HG03378 (cell line): ENCODE measurements at regions not wholly inside any gene's neighbourhood (a gene's known extent, or its start where the extent isn't known, plus 50 kb on each side); places are given as distances from the start of the nearest gene placed in this dataset.
"Not testable (repeated sequence)": the region's sequence is repeated elsewhere in the genome, so short reads cannot be mapped to it uniquely, and the experiment has no call there.

Experiments used
- ATAC-seq: cut with Tn5 transposase; IDR thresholded peaks from one replicate; pipeline ENCODE4 v1.9.1; 2021; ENCODE audit warnings: mild to moderate bottlenecking, moderate library complexity; ENCODE audit not compliant: unreplicated experiment

DNA sequence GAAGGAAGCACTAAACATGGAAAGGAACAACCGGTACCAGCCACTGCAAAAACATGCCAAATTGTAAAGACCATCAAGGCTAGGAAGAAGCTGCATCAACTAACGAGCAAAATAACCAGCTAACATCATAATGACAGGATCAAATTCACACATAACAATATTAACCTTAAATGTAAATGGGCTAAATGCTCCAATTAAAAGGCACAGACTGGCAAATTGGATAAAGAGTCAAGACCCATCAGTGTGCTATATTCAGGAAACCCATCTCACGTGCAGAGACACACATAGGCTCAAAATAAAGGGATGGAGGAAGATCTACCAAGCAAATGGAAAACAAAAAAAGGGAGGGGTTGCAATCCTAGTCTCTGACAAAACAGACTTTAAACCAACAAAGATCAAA lies 126.3 kb upstream of the CAV2 start:
- ATAC-seq: not testable (repeated sequence)

DNA sequence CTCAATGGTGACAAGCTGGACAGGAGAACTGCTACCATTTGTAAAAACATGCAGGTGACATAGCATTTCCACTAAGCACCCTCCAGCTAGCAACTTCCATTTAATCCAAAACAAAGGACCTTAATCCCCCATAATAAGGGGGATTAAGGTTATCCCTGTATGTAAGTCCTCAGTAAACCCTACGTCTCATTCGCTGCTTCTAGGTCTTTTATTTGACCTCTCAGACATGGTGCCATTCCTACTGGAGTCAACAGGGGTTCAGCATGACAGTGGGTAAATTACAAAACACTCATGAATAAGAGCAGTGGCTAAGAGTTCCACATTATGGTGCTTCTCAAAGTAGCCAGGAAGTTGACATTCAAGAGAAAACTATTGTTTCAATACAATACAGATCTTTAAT lies 121.8 kb upstream of the CAV2 start:
- no peak for ATAC-seq

DNA sequence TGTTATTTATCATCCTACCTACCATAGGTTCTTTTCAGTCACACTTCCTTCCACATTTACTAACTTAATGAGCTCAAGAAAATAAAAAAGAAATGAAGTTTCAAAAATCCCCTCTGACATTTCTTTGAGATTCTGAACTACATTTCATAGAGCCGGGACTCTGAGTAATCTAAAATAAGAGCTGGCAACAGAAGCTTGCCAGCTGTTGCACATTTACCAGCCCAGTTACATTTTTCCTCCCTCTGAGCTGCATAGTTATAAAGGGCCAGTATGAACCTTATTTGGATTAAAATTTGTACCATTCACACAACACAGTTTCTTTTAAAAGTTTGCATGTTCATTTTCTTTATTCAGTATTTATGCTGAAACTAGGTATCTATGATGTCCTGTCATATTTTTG lies 119.5 kb upstream of the CAV2 start:
- no peak for ATAC-seq

DNA sequence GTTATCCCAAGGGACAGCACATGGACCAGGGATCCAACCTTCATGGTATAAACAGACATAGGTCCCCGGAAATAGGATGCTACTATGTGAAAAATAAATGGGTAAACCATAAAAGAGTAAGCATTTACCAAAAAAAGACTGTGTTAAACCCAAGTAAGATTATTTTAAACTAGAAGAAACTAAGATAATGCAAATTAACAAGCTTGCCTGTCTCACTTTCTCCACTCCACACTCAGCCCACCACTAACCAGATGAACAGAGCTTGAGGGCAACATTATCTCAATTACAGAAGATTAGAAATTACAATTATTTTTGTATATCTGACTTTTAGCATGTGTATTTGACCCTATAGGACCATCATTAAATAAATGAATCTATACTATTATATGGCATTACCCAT lies 117.2 kb upstream of the CAV2 start:
- ATAC-seq: no peak

DNA sequence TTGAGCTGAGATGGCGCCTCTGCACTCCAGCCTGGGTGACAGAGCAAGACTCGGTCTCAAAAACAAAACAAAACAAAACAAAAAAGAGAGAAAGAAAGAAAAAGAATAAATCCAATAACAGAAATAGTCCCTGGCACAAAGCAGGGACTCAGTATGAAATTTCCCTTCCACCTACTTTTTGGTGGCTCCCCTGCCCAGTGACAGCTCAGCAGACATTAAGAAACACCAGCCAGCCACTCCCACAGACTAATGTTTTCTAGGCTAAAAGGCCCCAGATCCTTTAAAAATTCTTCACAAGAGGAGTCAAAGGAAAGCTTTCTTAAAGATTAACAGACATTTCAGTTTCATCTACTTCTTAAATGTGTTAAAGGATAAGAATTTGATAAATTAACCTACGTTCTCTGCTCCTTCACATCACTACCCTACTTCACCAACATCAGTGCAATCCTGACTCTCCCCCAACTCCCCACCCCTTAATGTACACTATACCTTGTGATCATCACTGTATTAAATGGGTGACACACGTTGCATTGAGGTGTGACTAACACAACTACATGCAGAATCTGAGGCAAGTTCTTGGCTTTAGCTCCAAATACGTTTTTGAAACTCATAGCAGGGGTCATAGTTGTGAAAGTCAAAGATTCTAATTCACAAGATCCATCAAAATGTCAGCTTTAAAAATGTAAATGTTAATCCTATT lies 114.5 kb upstream of the CAV2 start:
- no peak for ATAC-seq

DNA sequence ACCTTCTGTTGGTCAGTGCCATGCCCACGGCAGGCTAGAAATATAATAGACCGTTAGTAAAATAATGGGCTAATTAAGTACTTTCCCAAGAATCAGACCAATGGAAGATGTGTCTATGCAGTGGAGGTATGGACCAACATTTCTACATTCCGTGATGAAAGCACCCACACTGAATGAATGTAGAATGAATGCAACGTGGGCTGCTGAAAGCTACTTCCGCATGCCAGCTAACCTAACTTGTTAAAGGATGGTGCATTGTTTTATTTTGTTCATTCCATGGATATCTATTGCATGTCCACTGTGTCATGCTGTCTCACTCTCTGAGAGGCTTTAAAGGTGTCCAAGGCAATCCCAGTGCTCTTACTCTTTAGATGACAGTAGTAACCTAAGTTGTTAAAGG lies 112.9 kb upstream of the CAV2 start:
- ATAC-seq: no peak

DNA sequence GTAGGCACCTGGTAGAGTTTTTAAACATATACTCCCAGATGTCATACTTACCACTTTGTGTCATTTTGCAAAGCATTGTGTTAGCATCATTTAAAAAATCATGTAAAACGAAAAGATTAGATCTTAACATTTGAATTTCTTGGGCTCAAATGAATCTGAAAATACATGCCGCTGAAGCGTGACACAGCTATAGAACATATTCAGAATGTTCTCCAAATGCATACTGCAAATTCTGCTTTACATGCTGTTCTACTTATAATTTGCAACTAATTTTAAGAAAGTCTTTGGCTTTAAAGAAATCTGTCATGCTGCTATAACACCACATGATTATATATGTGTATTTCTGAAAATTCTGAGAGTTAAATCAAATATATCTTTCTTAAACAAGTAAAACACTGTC lies 109.2 kb upstream of the CAV2 start:
- ATAC-seq: no peak

DNA sequence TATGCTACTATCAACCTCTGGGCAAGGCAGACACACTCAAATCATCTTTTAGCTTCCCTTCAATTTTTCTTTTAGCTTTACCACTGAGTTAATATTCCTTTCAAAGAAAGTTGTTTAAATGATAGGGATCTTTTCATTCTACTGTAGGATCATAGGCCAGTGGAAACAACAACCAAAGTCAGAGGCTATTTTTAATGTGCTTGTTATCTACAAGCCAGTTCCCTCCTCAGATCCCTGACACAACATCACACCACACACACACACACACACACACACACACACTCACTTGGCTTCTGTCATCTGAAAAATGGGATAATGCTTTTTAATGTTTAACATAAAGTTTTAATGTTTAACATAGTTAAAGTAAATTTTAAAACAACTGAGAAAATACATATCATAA lies 106.7 kb upstream of the CAV2 start:
- no peak for ATAC-seq

DNA sequence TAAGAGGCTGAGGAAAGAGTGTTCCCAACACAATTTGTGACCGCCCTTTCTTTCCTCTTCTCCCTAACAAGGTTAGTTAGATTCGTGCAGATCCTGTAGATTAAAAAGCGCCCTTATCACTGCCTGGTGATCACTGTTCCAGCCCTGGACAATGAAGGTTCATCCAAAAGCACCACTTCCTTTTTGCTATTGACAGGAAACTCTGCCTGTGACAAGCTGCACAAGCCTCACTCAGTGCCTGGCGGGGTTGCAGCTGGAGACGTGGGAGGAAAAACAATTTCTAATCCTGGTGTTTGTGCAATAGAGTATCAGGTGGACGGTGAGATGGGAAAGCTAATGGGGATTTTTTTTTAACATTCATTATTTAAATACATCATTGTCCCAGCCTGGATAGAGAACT lies 105.9 kb upstream of the CAV2 start:
- ATAC-seq: no peak

DNA sequence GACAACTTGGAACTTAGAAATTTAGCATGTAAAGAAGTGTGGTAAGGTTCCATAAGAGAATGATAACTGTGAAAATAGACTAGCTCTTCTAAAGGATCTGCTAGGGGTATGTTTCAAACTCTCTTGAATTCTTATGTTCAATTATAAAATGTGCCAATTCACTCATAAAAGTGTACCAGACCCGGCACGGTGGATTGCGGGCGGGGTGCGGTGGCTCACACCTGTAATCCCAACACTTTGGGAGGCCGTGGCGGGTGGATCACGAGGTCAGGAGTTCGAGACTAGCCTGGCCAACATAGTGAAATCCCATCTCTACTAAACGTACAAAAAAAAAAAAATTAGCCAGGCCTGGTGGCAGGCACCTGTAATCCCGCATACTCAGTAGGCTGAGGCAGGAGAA lies 105.4 kb upstream of the CAV2 start:
- no peak for ATAC-seq

DNA sequence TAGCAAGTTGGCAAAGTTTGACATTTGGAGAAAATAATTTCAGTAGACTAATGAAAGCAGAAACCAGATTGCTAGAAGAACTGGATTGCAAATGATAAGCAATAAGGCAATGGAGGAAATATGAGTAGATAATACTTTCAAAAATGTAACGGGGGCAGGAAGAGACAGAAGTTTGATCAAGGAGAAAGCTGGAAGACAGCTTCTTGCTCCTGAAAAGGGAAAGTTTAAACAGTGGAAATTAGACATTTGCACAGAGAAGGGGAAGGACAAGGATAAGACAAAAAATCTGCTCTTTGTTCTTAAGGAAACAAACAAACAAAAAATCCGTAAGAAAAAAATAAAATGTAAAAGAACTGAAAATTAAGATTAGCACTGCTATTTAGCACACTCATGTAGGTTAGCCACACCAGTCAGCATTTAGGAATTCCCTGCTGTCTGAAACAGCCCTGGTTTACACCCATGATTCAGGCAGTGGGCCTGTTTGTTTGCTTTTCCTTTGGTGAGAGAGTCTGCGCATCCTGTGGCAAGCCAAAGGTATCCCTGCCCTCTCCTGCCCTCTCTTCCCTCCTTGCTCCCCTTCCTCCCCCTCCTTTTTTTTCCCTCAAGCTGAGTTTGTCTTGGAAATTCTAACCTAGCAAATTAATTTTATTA lies 104.3 kb upstream of the CAV2 start:
- ATAC-seq: no peak

DNA sequence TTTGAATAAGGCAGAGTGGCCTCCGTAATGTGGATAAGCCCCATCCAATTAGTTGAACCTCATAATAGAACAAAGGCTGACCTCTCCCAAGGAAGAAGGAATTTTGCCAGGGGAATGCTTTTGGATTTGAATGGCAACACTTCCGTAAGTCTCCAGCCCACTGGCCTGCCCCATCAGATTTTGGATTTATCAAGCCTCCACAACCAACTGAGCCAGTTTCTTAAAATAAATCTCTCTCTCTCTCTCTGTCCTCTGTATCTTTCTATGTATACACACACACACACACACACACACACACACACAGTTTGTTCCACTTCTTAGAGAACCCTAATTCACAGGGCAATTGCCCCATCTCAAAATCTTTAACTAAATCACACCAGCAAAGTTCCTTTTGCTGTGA lies 100.9 kb upstream of the CAV2 start:
- no peak for ATAC-seq

DNA sequence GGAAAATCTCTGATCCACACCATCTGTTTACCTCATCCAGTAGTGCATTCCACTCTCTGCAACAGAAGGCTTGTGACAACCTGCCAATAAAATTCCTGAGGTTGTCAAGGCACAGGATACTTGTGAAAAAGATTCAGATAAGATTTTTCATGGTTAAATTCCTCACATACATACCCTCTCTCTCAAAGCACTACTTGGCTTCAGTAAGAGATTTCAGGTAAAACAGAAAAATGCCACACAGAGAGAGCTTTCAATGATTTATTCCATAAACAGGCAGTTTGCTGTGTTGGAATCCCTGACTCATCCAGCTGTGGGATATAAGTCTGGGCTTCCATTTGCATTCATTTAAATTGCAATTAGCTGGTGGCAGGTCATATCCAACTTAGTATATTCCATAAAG lies 99.7 kb upstream of the CAV2 start:
- no peak for ATAC-seq

DNA sequence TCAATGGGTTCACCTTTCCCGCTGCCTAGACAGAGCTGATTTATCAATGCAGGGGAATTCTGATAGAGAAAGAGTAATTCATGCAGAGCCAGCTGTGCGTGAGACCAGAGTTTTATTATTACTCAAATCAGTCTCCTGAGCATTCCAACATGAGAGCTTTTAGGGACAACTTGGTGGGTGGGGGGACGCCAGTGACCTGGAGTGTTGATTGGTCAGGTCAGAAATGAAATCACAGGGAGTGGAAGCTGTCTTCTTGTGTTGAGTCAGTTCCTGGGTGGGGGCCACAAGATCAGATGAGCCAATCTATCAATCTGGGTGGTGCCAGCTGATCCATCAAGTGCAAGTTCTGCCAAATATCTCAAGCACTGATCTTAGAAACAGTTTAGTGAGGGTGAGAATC lies 99.0 kb upstream of the CAV2 start:
- ATAC-seq: no peak

DNA sequence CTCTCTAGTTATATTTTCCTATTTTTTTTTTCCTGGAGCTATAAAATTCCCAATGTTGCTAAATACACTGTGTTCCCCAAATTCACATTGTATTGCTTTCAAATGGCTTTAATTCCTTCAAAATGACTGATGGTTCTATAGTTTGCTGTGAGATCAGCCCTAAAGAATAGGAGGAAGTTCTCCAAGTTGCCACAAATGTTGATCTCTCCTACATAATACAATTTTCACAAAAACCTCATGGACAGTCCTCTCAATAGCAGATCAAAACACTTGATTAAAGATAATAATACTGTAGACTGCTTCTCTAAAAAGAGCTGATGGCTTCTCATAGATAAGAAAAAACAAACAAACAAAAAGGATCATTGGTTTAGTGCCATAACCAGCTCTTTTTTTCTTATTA lies 97.8 kb upstream of the CAV2 start:
- ATAC-seq: no peak

DNA sequence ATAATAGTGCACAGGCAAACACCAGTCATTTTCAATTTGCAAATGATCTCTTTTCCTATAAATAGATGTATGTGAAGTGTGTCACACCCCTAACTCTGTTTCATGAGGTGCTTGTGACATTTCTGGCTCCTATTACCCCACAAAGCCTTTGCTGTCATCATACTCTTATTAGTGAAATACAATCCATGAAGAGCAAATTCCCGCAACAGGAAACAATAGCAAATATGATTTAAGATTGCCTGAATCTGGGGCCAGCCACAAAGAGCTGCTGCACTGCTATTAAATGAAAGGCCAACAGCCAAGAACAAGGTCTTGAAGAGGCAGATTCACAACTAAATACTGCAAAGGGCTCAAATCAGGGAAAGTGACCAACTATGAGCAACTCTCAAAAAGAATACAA lies 96.3 kb upstream of the CAV2 start:
- no peak for ATAC-seq

DNA sequence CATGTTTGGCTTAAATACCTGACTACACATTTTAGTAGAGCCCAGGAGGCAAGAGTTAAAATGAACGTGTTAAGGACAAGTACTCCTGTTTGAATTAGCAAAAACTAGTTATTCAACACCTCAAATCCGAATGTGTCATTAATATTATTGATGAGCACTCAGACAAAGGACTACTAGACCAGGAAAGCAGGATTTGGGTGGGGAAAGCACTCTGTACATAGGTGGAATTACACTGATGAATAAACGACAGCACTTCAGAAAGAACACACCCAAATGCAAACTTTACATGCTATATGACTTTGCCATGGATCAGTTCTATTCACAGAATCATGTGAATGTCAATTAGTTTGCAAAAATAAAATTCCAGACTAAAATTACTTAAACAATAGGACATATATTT lies 95.1 kb upstream of the CAV2 start:
- ATAC-seq: no peak

DNA sequence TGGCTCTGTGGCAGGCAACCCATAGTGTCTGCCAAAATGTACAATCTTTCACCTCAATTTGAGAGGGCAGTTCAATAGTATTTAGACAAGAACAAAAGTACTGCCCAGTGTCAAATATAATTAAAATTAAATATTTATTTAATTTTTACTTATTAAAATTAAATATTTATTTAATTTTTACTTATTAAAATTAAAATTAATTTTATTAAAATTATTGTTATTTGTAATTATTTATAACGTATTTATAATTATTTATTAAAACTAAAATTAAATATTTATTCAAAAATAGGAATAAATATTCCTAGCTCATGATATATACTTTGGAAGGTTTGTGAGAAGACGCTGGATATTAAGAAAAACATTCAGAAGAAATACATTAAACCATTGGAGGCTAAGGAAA lies 93.7 kb upstream of the CAV2 start:
- no peak for ATAC-seq

DNA sequence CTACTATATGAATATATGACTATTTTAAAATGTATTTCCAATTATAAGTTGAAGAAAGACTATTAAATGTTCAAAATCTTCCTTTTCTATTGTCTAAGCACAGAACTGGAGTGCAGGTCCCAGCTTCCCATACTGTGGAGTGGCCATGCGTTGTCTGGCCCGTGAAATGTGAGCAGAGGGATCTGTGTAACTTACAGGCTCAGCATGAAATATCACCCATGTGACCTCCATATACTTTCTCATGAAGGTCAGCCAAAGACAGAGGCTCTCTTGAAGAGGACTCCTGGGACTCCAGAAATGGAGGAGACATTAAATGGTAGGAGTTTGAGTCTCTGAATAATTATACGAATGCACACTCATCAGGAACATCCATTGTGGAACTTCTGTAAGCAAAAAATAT lies 92.4 kb upstream of the CAV2 start:
- no peak for ATAC-seq

DNA sequence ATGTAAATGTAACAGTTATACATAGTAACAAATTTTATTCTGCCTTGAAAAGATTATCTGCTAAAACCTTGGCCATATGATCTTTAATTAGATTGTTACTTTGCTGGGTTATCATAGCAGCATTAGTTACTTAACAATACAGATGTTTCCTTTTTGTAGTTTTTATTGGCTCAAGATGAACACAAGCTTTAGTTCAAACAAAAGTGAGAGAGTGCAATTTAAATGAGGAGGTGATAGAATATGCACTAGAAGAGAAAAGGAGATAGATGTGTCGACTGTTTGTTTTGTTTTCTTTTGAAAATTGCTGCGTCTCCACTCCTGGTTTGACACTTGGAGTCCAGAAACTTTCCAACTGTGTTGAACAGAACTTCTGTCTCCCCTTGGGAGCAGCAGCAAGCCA lies 91.4 kb upstream of the CAV2 start:
- no peak for ATAC-seq

DNA sequence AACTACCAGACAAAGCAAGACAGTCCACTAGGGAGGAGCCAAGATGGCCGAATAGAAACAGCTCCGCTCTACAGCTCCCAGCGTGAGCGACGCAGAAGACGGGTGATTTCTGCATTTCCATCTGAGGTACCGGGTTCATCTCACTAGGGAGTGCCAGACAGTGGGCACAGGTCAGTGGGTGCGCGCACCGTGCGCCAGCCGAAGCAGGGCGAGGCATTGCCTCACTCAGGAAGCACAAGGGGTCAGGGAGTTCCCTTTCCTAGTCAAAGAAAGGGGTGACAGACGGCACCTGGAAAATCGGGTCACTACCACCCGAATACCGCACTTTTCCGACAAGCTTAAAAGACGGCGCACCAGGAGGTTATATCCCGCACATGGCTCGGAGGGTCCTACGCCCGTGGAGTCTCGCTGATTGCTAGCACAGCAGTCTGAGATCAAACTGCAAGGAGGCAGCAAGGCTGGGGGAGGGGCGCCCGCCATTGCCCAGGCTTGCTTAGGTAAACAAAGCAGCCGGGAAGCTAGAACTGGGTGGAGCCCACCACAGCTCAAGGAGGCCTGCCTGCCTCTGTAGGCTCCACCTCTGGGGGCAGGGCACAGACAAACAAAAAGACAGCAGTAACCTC lies 90.6 kb upstream of the CAV2 start:
- not testable (repeated sequence) for ATAC-seq

DNA sequence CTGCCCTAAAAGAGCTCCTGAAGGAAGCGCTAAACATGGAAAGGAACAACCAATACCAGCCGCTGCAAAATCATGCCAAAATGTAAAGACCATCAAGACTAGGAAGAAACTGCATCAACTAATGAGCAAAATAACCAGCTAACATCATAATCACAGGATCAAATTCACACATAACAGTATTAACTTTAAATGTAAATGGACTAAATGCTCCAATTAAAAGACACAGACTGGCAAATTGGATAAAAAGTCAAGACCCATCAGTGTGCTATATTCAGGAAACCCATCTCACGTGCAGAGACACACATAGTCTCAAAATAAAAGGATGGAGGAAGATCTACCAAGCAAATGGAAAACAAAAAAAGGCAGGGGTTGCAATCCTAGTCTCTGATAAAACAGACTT lies 88.8 kb upstream of the CAV2 start:
- not testable (repeated sequence) for ATAC-seq
